Psoas muscle (tissue), 7 donors: ENCODE measurements at regions not wholly inside any gene's neighbourhood (a gene's known extent, or its start where the extent isn't known, plus 50 kb on each side); places are given as distances from the start of the nearest gene placed in this dataset.
"Not testable (repeated sequence)": the region's sequence is repeated elsewhere in the genome, so short reads cannot be mapped to it uniquely, and the experiment has no call there.

Experiments
- ATAC-seq, 4 donors: fragments of 200-7000 bp; cut with Tn5 transposase; one replicate each; pipeline ENCODE4 v1.9.1; 2020; ENCODE audit warnings: moderate library complexity in 3 of 4, mild to moderate bottlenecking in 2 of 4
- DNase-seq, 2 donors: peaks; one replicate each; pipeline ENCODE4 v3.0.0-alpha.2; 2020
- H3K27ac ChIP-seq: fragments of 200-600 bp; one replicate; pipeline ENCODE4 v1.8.0; 2022
- H3K27me3 ChIP-seq, 3 donors: fragments of 200-600 bp in 1 of 3; one replicate each; pipeline versions ENCODE4 v1.6.1 to v1.8.0; 2013 to 2022; ENCODE audit warnings: low read length in 2 of 3, mild to moderate bottlenecking in 2 of 3, moderate library complexity in 1 of 3; ENCODE audit not compliant: insufficient read depth in 3 of 3
- H3K36me3 ChIP-seq, 2 donors: fragments of 200-600 bp in 1 of 2; one replicate each; pipeline versions ENCODE4 v1.6.1 to v1.8.0; 2013 to 2022; ENCODE audit warnings: low read depth in 1 of 2, mild to moderate bottlenecking in 1 of 2, moderate library complexity in 1 of 2; ENCODE audit not compliant: insufficient read depth in 1 of 2
- H3K4me1 ChIP-seq: fragments of 200-600 bp; one replicate; pipeline ENCODE4 v1.8.0; 2022
- H3K4me3 ChIP-seq: fragments of 200-600 bp; one replicate; pipeline ENCODE4 v1.8.0; 2022; ENCODE audit warnings: mild to moderate bottlenecking
- H3K9me3 ChIP-seq: fragments of 200-600 bp; one replicate; pipeline ENCODE4 v1.8.0; 2022
- WGBS, 3 donors: extraction: QIAGEN DNeasy Blood & Tissue Kit; methylation state at CpG; one replicate each; pipeline versions ENCODE4 v1.1.6 to v1.1.7; 2013; 5-methylcytosine and 5-hydroxymethylcytosine counted together
- intact Hi-C, 2 donors: fragments of 100-400 bp; cut with DNase I; formaldehyde crosslinking; loops; one replicate each; pipeline versions ENCODE4 v1.11.0 to v1.14.2; 2022
- TF ChIP-seq, protein P1 (sequence below): fragments of 200-600 bp; IDR thresholded peaks from one replicate; pipeline ENCODE4 v1.8.0; 2022; ENCODE audit warnings: antibody characterized with exemption
- donor health status: healthy with polysubstance abuse.
- donor health status: DM: no; HTN: no; CAD: no; lungs with moderate emphysema.
- donor health status: Bipolar disorder and iron deficiency.
- donor health status: healthy.
- donor health status: DM: yes; HTN: yes; CAD: no.
- donor health status: DM: no; HTN: no; CAD: no.
- donor health status: DM: yes; HTN: yes; CAD: no.

DNA sequence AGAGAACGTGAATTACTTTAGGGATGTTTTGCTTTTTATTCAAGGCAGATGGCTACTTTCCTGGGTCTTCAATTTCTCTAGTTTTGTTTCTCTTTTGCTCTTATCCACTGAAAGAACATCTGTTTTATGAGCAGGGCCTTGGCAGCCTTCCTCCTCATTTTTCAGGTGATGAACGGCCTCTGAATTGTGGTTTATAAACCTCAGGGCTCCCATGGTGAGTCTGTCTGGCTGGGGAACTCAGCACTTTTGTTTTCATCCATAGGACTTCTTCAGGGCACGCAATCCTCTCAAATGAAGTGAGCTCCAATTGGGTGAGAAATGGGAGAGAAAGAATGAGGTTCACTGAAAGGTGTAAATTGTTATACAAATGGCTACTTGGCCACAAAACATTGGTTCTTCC is 186.4 kb upstream of the ERCC4 start:
- Histone ChIP-seq H3K27ac (no peak overlapping the region), H3K9me3 (no peaks in the 10 kb centered on the region), H3K4me1 (no peaks in the 10 kb centered on the region), H3K4me3 (no peak overlapping the region), H3K27me3 (no peaks in the 10 kb centered on the region), H3K36me3 (no peaks in the 10 kb centered on the region)
- intact Hi-C loops, result no loop called here
- DNase-seq (no peak), ATAC-seq (no peak)
- TF ChIP-seq, protein P1, sequence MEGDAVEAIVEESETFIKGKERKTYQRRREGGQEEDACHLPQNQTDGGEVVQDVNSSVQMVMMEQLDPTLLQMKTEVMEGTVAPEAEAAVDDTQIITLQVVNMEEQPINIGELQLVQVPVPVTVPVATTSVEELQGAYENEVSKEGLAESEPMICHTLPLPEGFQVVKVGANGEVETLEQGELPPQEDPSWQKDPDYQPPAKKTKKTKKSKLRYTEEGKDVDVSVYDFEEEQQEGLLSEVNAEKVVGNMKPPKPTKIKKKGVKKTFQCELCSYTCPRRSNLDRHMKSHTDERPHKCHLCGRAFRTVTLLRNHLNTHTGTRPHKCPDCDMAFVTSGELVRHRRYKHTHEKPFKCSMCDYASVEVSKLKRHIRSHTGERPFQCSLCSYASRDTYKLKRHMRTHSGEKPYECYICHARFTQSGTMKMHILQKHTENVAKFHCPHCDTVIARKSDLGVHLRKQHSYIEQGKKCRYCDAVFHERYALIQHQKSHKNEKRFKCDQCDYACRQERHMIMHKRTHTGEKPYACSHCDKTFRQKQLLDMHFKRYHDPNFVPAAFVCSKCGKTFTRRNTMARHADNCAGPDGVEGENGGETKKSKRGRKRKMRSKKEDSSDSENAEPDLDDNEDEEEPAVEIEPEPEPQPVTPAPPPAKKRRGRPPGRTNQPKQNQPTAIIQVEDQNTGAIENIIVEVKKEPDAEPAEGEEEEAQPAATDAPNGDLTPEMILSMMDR, result no peak
- WGBS, 3 donors, result 22 to 49% (median 33%) methylated on average over 3 of the region's 3 CpGs

DNA sequence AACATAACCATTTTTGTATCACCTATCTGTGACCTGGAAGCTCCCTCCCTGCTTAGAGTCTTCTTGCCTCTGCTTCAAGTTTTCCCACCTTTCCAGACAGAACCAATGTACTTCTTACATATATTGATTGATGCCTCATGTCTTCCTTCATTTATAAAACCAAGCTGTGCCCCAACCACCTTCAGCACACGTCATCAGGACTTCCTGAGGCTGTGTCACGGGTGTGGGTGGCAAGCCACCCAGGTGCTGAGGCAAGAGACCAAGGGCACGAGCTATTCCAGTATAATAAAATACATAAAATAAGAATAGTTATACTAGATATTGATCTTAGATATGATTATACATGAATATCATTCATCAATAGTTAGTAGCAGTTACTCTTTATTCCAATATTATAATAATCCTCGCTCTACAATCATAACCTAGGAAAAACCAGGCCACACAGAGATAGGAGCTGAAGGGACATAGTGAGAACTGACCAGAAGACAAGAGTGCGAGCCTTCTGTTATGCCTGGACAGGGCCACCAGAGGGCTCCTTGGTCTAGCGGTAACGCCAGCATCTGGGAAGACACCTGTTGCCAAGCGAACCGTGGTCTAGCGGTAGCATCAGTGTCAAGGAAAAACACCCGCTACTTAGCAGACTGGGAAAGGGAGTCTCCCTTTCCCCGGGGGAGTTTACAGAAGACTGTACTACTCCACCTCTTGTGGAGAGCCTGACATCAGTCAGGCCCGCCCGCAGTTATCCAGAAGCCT is 180.2 kb upstream of the ERCC4 start:
- DNase-seq, intact Hi-C loops, ATAC-seq, H3K4me3 ChIP-seq, H3K27me3 ChIP-seq, H3K27ac ChIP-seq, H3K4me1 ChIP-seq, H3K9me3 ChIP-seq, H3K36me3 ChIP-seq: not testable (repeated sequence)
- 75 to 86% (median 78%) methylated on average over 14 of the region's 14 CpGs for WGBS, 3 donors

DNA sequence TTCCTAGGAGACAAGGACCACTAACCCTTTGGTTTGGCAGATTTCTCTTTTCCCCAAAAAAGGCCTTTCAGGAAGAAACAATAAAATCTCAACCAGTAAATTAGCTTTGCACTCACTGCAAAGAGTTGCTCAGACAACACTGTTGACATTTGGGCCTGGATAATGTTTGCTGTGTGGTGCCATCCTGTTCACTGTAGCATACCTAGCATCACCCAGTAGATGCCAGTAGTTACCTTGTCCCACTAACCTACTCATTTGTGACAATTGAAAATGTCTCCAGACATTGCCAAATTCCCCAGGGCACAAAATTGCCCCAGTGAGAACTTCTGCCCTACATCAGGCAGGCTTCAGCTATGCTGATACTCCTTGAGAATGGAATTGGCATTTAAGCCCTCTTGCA is 177.0 kb upstream of the ERCC4 start:
- ATAC-seq, result no peak
- Histone ChIP-seq H3K36me3 (no peaks in the 10 kb centered on the region), H3K4me1 (no peaks in the 10 kb centered on the region), H3K27ac (no peak overlapping the region), H3K4me3 (no peak overlapping the region), H3K9me3 (peaks cover 3% of the 10 kb centered on the region), H3K27me3 (no peaks in the 10 kb centered on the region)
- DNase-seq, result no peak
- intact Hi-C loops, result no loop called here
- TF ChIP-seq, protein P1, result no peak

DNA sequence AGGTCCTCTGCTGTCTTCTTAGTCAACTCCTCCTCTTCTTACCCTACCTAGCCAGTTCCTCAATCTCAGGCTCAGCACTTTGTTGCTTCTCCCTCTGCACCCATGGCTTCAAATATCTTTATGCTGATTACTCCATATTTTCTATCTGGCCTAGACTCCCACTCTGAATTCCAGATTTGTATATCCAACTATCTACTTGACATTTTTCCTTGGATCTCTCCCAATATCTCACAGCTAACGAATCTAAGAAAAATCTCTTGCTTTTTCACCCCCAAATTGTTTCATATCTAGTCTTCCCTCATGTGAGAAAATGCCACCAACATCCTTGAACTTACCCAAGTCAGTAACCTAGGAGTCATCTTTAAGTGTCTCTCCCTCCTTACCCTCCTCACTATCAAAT is 176.4 kb upstream of the ERCC4 start:
- no peak for ATAC-seq
- 24 to 43% (median 29%) methylated on average over 1 of the region's 1 CpG for WGBS, 3 donors
- Histone ChIP-seq H3K9me3 (peaks cover 3% of the 10 kb centered on the region), H3K27me3 (no peaks in the 10 kb centered on the region), H3K27ac (no peak overlapping the region), H3K4me1 (no peaks in the 10 kb centered on the region), H3K4me3 (no peak overlapping the region), H3K36me3 (no peaks in the 10 kb centered on the region)
- TF ChIP-seq, protein P1, result no peak
- DNase-seq, result no peak
- intact Hi-C loops, result no loop called here

DNA sequence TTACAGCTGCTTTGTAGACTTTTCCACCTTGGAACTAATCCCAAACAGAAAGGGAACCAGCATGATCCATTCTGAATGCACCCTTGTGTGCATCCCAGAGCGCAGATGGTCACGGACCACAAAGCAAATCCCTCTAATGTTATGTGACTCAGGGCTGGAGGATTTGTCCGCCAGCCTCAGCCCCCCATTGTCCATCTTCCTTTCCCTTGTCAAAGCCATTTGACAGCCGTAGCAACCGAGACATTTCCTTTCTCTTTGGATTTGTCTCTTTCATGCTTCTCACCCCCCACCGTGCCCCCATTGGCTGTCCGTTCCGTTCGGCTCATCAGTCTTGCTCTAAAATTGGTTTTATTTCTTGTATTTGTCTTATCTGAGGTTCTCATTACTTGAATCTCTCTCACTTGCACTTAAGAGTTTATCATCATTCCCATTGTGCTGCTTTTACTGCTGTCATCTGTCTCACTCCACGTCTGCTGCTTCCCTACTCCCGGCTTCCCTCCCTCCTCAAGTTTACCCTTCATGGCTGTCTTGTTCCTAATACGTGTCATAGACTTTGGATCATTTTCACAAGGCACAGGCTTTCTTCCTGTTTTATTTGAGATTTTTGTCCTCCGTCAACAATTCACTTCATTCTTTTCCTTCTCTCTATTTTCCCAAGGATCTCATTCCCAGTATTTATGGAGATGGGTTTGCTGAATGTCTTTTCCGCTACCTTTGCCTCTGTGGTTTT is 163.4 kb upstream of the ERCC4 start:
- ATAC-seq (no peak), DNase-seq (no peak)
- Histone ChIP-seq H3K4me3 (no peak overlapping the region), H3K27ac (no peak overlapping the region), H3K27me3 (no peaks in the 10 kb centered on the region), H3K36me3 (no peaks in the 10 kb centered on the region), H3K9me3 (no peaks in the 10 kb centered on the region), H3K4me1 (no peaks in the 10 kb centered on the region)
- 28 to 42% (median 29%) methylated on average over 14 of the region's 14 CpGs for WGBS, 3 donors
- TF ChIP-seq, protein P1, result no peak
- intact Hi-C loops, result no loop called here
